CD14-positive monocyte (primary cell): ENCODE measurements at regions not wholly inside any gene's neighbourhood (a gene's known extent, or its start where the extent isn't known, plus 50 kb on each side); places are given as distances from the start of the nearest gene placed in this dataset.

Experiments
- DNase-seq, 3 donors: peaks; one replicate each; pipeline ENCODE4 v3.0.0-alpha.2; 2011 to 2022
- H2AFZ ChIP-seq: 2 replicates; pipeline ENCODE4 v1.6.0; 2012; ENCODE audit warnings: mild to moderate bottlenecking, low read depth, low read length, inconsistent platforms; ENCODE audit not compliant: insufficient read depth, poor library complexity, severe bottlenecking
- H3K27ac ChIP-seq, 2 donors: 1 replicate in 1 of 2; 2 replicates in 1 of 2; pipeline ENCODE4 v1.5.1; 2012 to 2013; ENCODE audit warnings: low read length in 2 of 2, control low read depth in 1 of 2, inconsistent platforms in 1 of 2, low read depth in 1 of 2, mild to moderate bottlenecking in 1 of 2
- H3K27me3 ChIP-seq, 2 donors: one replicate each; pipeline versions ENCODE4 v1.6.0 to v1.6.1; 2011 to 2013; ENCODE audit warnings: low read length in 2 of 2; ENCODE audit not compliant: control insufficient read depth in 2 of 2, insufficient read depth in 2 of 2
- H3K36me3 ChIP-seq, 2 donors: replicated peaks in 1 of 2; 1 replicate in 1 of 2; 2 replicates in 1 of 2; pipeline versions ENCODE4 v1.5.1 to v1.6.1; 2012 to 2013; ENCODE audit warnings: low read length in 2 of 2, control low read depth in 1 of 2, inconsistent platforms in 1 of 2, mild to moderate bottlenecking in 1 of 2; ENCODE audit not compliant: insufficient read depth in 2 of 2, control insufficient read depth in 1 of 2
- H3K4me1 ChIP-seq, 2 donors: 1 replicate in 1 of 2; 2 replicates in 1 of 2; pipeline versions ENCODE4 v1.5.1 to v1.6.1; 2012 to 2013; ENCODE audit warnings: low read length in 2 of 2, control low read depth in 1 of 2, inconsistent platforms in 1 of 2, mild to moderate bottlenecking in 1 of 2, moderate library complexity in 1 of 2; ENCODE audit not compliant: insufficient read depth in 2 of 2, control insufficient read depth in 1 of 2
- H3K4me2 ChIP-seq: replicated peaks from 2 replicates; pipeline ENCODE3; 2012; ENCODE audit warnings: low read length, moderate library complexity, mild to moderate bottlenecking; ENCODE audit not compliant: poor library complexity, severe bottlenecking; ENCODE audit errors: extremely low read depth
- H3K4me3 ChIP-seq, 3 experiments: fragments of 200-600 bp in 1 of 3; sonication (generic) in 1 of 3; replicated peaks in 1 of 3; 1 replicate in 2 of 3; 2 replicates in 1 of 3; pipeline ENCODE4 v1.5.1; 2011 to 2013; ENCODE audit warnings: low read length in 3 of 3, mild to moderate bottlenecking in 3 of 3, control low read depth in 2 of 3, low read depth in 2 of 3, inconsistent platforms in 1 of 3, moderate library complexity in 1 of 3
- H3K79me2 ChIP-seq: 2 replicates; pipeline ENCODE4 v1.6.0; 2012; ENCODE audit warnings: mild to moderate bottlenecking, control low read depth, inconsistent platforms, low read length, moderate library complexity; ENCODE audit not compliant: insufficient read depth
- H3K9ac ChIP-seq: 2 replicates; pipeline ENCODE4 v1.6.0; 2017; ENCODE audit warnings: low read length, mild to moderate bottlenecking; ENCODE audit not compliant: insufficient read depth, poor library complexity, severe bottlenecking
- H3K9me3 ChIP-seq, 2 donors: replicated peaks in 1 of 2; 1 replicate in 1 of 2; 2 replicates in 1 of 2; pipeline versions ENCODE4 v1.5.1 to v1.6.1; 2012 to 2013; ENCODE audit warnings: low read length in 2 of 2, control low read depth in 1 of 2; ENCODE audit not compliant: control insufficient read depth in 1 of 2, insufficient read depth in 1 of 2
- H4K20me1 ChIP-seq: 2 replicates; pipeline ENCODE4 v1.6.0; 2012; ENCODE audit warnings: mild to moderate bottlenecking, low read length, control low read depth, moderate library complexity; ENCODE audit not compliant: insufficient read depth
- H3K27ac Mint-ChIP-seq, 7 donors: one replicate each; pipeline ENCODE4 v1.8.0; 2020; ENCODE audit warnings: mild to moderate bottlenecking in 7 of 7, mixed read lengths in 7 of 7, moderate library complexity in 6 of 7, inconsistent platforms in 2 of 7
- H3K27me3 Mint-ChIP-seq, 3 donors: one replicate each; pipeline ENCODE4 v1.8.0; 2021 to 2022; ENCODE audit warnings: low read depth in 3 of 3, mild to moderate bottlenecking in 3 of 3, mixed read lengths in 3 of 3, moderate library complexity in 3 of 3, inconsistent platforms in 1 of 3
- H3K36me3 Mint-ChIP-seq, 2 donors: one replicate each; pipeline ENCODE4 v1.8.0; 2020; ENCODE audit warnings: mixed read lengths in 2 of 2, inconsistent platforms in 1 of 2, mild to moderate bottlenecking in 1 of 2
- H3K4me1 Mint-ChIP-seq: one replicate; pipeline ENCODE4 v1.8.0; 2020; ENCODE audit warnings: mild to moderate bottlenecking, mixed read lengths
- H3K4me3 Mint-ChIP-seq, 2 donors: one replicate each; pipeline ENCODE4 v1.8.0; 2020; ENCODE audit warnings: mild to moderate bottlenecking in 2 of 2, mixed read lengths in 2 of 2, moderate library complexity in 1 of 2
- H3K9me3 Mint-ChIP-seq, 7 donors: one replicate each; pipeline ENCODE4 v1.8.0; 2020 to 2022; ENCODE audit warnings: mixed read lengths in 7 of 7, mild to moderate bottlenecking in 6 of 7, moderate library complexity in 6 of 7, inconsistent platforms in 2 of 7
- WGBS: methylation state at CpG from one replicate; pipeline ENCODE4 v1.1.5; 2013; ENCODE audit warnings: missing lambda C conversion rate; ENCODE audit not compliant: insufficient coverage; 5-methylcytosine and 5-hydroxymethylcytosine counted together
- intact Hi-C, 2 donors: fragments of 100-400 bp; cut with micrococcal nuclease; formaldehyde crosslinking; loops; one replicate each; pipeline versions ENCODE4 v1.15.0 to v1.15.1; 2023
- TF ChIP-seq, protein P1 (sequence below): fragments of 200-600 bp; IDR thresholded peaks from one replicate; pipeline ENCODE4 v1.8.0; 2022; ENCODE audit warnings: antibody characterized with exemption, mild to moderate bottlenecking

DNA sequence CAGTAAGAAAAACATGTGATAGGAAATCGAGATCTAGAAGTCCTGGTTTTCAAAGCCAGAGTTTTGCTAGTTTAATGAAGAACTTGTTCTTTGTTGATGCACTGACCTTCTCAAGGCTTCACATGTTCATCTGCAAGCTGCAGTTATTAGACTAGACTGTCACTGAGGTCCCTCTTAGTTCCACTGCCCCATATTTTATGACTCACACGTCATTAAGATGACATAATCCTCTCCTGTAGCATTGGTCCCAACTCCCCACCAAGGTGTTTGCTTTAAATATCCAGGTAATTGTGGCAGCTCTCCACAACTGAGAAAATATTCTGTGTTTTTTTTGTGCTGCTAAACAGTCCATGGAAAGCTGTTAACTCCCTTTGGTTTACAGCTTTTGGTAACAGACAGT lies 149.7 kb downstream of the MREG start:
- no peaks in the 10 kb centered on the region for H3K36me3 Mint-ChIP-seq
- H3K4me1 Mint-ChIP-seq: peaks cover 19% of the 10 kb centered on the region
- Histone ChIP-seq H3K4me2 (no peak overlapping the region), H3K79me2 (no peaks in the 10 kb centered on the region), H3K4me3 (no peak overlapping the region), H3K9me3 (peaks cover 0 to 4% of the 10 kb centered on the region in 2 donors), H3K27ac (no peak overlapping the region), H4K20me1 (no peaks in the 10 kb centered on the region), H3K9ac (no peak overlapping the region), H3K36me3 (no peaks in the 10 kb centered on the region), H3K4me1 (peaks cover 8 to 17% of the 10 kb centered on the region in 2 donors), H3K27me3 (no peaks in the 10 kb centered on the region), H2AFZ (no peak overlapping the region)
- H3K9me3 Mint-ChIP-seq: peaks cover 0 to 9% (median 7%) of the 10 kb centered on the region in 7 donors
- no CpG with 5 or more reads among the region's 2 CpGs for WGBS
- intact Hi-C loops: no loop called here
- peaks cover 6 to 12% (median 9%) of the 10 kb centered on the region in 3 donors for H3K27me3 Mint-ChIP-seq
- no peak overlapping the region for H3K27ac Mint-ChIP-seq
- DNase-seq: no peak
- TF ChIP-seq, protein P1, sequence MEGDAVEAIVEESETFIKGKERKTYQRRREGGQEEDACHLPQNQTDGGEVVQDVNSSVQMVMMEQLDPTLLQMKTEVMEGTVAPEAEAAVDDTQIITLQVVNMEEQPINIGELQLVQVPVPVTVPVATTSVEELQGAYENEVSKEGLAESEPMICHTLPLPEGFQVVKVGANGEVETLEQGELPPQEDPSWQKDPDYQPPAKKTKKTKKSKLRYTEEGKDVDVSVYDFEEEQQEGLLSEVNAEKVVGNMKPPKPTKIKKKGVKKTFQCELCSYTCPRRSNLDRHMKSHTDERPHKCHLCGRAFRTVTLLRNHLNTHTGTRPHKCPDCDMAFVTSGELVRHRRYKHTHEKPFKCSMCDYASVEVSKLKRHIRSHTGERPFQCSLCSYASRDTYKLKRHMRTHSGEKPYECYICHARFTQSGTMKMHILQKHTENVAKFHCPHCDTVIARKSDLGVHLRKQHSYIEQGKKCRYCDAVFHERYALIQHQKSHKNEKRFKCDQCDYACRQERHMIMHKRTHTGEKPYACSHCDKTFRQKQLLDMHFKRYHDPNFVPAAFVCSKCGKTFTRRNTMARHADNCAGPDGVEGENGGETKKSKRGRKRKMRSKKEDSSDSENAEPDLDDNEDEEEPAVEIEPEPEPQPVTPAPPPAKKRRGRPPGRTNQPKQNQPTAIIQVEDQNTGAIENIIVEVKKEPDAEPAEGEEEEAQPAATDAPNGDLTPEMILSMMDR: no peak
- no peak overlapping the region for H3K4me3 Mint-ChIP-seq

DNA sequence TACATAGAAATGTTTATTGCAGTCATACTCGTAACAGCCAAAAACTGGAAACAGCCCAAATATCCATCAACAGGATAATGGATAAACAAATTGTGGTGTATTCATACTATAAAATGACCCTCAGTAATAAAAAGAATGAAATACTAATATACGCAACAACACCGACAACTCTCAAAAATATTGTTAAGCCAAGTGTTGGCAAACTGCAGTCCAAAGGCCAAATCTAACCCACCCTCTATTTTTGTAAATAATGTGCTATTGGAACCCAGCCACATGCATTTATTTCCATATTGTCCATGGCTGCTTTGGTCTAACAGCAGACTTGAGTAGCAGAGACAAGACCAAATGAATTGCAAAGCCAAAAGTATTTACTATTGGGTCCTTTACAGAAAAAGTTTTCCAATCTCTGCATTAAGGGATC lies 151.0 kb downstream of the MREG start:
- no peaks in the 10 kb centered on the region for H3K36me3 Mint-ChIP-seq
- H3K36me3 ChIP-seq: no peaks in the 10 kb centered on the region
- no peak for DNase-seq
- no peaks in the 10 kb centered on the region for H4K20me1 ChIP-seq
- H2AFZ ChIP-seq: no peak overlapping the region
- TF ChIP-seq, protein P1: no peak
- H3K4me1 ChIP-seq: peaks cover 8 to 17% of the 10 kb centered on the region in 2 donors
- H3K9ac ChIP-seq: no peak overlapping the region
- H3K4me3 Mint-ChIP-seq: no peak overlapping the region
- H3K27me3 Mint-ChIP-seq: peaks cover 5 to 10% (median 9%) of the 10 kb centered on the region in 3 donors
- no CpG with 5 or more reads among the region's 3 CpGs for WGBS
- no peaks in the 10 kb centered on the region for H3K79me2 ChIP-seq
- H3K27ac ChIP-seq: no peak overlapping the region
- intact Hi-C loops: no loop called here
- H3K9me3 ChIP-seq: peaks cover 0 to 4% of the 10 kb centered on the region in 2 donors
- no peak overlapping the region for H3K4me3 ChIP-seq
- peaks cover 0 to 9% (median 7%) of the 10 kb centered on the region in 7 donors for H3K9me3 Mint-ChIP-seq
- H3K4me2 ChIP-seq: no peak overlapping the region
- H3K27me3 ChIP-seq: no peaks in the 10 kb centered on the region
- no peak overlapping the region for H3K27ac Mint-ChIP-seq
- peaks cover 19% of the 10 kb centered on the region for H3K4me1 Mint-ChIP-seq
